Fibroblast of lung (primary cell): ENCODE measurements at regions not wholly inside any gene's neighbourhood (a gene's known extent, or its start where the extent isn't known, plus 50 kb on each side); places are given as distances from the start of the nearest gene placed in this dataset.

ENCODE experiments used
- CTCF ChIP-seq, 2 donors: IDR thresholded peaks in 1 of 2; conservative IDR thresholded peaks in 1 of 2; 1 replicate in 1 of 2; 2 replicates in 1 of 2; pipeline ENCODE4 v1.5.1; 2011 to 2012; ENCODE audit warnings: low read length in 2 of 2, control low read depth in 1 of 2, inconsistent platforms in 1 of 2, low read depth in 1 of 2, mild to moderate bottlenecking in 1 of 2
- EZH2 ChIP-seq: IDR thresholded peaks from 2 replicates; pipeline ENCODE4 v1.5.1; 2012; ENCODE audit warnings: low read length, control low read depth, mild to moderate bottlenecking; ENCODE audit errors: missing control alignments

GRCh38 chr9:99677281-99677680, 144.4 kb upstream of the NR4A3 start:
- no peak for TF ChIP-seq CTCF (conservative IDR thresholded peaks at IDR 0.05 in 1 of 2, IDR thresholded peaks at IDR 0.05 in 1 of 2; ENCODE audit: low read depth in 1 of 2, low read length in 2 of 2)
- no peak for TF ChIP-seq EZH2
